Liver (tissue), 8 donors: ENCODE measurements at regions not wholly inside any gene's neighbourhood (a gene's known extent, or its start where the extent isn't known, plus 50 kb on each side); places are given as distances from the start of the nearest gene placed in this dataset.

ENCODE experiments used
- DNase-seq: peaks from one replicate; pipeline ENCODE4 v3.0.0-alpha.2; 2017; ENCODE audit warnings: low spot score
- H3K27ac ChIP-seq, 2 donors: one replicate each; pipeline ENCODE4 v1.7.0; 2013; ENCODE audit warnings: inconsistent platforms in 2 of 2, low read length in 2 of 2, control low read depth in 1 of 2, low read depth in 1 of 2, mild to moderate bottlenecking in 1 of 2
- H3K27me3 ChIP-seq, 4 donors: one replicate each; pipeline versions ENCODE4 v1.6.1 to v1.7.0; 2013; ENCODE audit warnings: low read length in 3 of 4, inconsistent platforms in 1 of 4, mild to moderate bottlenecking in 1 of 4, moderate library complexity in 1 of 4; ENCODE audit not compliant: control insufficient read depth in 4 of 4, insufficient read depth in 4 of 4
- H3K36me3 ChIP-seq, 4 donors: one replicate each; pipeline versions ENCODE4 v1.6.1 to v1.7.0; 2013; ENCODE audit warnings: low read length in 3 of 4, mild to moderate bottlenecking in 3 of 4, low read depth in 1 of 4, moderate library complexity in 1 of 4; ENCODE audit not compliant: control insufficient read depth in 4 of 4, insufficient read depth in 3 of 4
- H3K4me1 ChIP-seq, 4 donors: one replicate each; pipeline versions ENCODE4 v1.6.1 to v1.7.0; 2013; ENCODE audit warnings: low read length in 3 of 4, mild to moderate bottlenecking in 3 of 4, moderate library complexity in 1 of 4; ENCODE audit not compliant: control insufficient read depth in 4 of 4, insufficient read depth in 4 of 4
- H3K4me3 ChIP-seq, 3 donors: one replicate each; pipeline versions ENCODE4 v1.6.1 to v1.7.0; 2013; ENCODE audit warnings: low read length in 3 of 3, control low read depth in 1 of 3, low read depth in 1 of 3, mild to moderate bottlenecking in 1 of 3
- H3K9ac ChIP-seq, 2 donors: one replicate each; pipeline ENCODE4 v1.7.0; 2013; ENCODE audit warnings: low read length in 2 of 2, mild to moderate bottlenecking in 2 of 2, moderate library complexity in 2 of 2, control low read depth in 1 of 2, low read depth in 1 of 2
- H3K9me3 ChIP-seq, 4 donors: one replicate each; pipeline versions ENCODE4 v1.6.1 to v1.7.0; 2013; ENCODE audit warnings: low read length in 3 of 4; ENCODE audit not compliant: control insufficient read depth in 4 of 4
- CTCF ChIP-seq: fragments of 150-350 bp; IDR thresholded peaks from 2 replicates; pipeline ENCODE4 v1.5.1; 2017; ENCODE audit warnings: improper control_type of control experiment, low read depth, low read length; ENCODE audit not compliant: missing input control
- EGR1 ChIP-seq, 2 donors: IDR thresholded peaks; 2 replicates each; pipeline ENCODE4 v1.6.1; 2016 to 2018; ENCODE audit warnings: antibody characterized with exemption in 2 of 2, low read depth in 2 of 2
- FOXA1 ChIP-seq: IDR thresholded peaks from 2 replicates; pipeline ENCODE4 v1.6.1; 2016; ENCODE audit warnings: antibody characterized with exemption
- FOXA2 ChIP-seq: IDR thresholded peaks from 2 replicates; pipeline ENCODE4 v1.6.1; 2016; ENCODE audit warnings: antibody characterized with exemption
- HNF4A ChIP-seq, 2 donors: conservative IDR thresholded peaks; 2 replicates each; pipeline ENCODE4 v1.6.1; 2016; ENCODE audit warnings: antibody characterized with exemption in 2 of 2, mild to moderate bottlenecking in 2 of 2
- HNF4G ChIP-seq: IDR thresholded peaks from 2 replicates; pipeline ENCODE4 v1.6.1; 2016; ENCODE audit warnings: antibody characterized with exemption
- JUND ChIP-seq, 2 donors: IDR thresholded peaks; 2 replicates each; pipeline ENCODE4 v1.6.1; 2016; ENCODE audit warnings: antibody characterized with exemption in 2 of 2
- MAX ChIP-seq: IDR thresholded peaks from 2 replicates; pipeline ENCODE4 v1.6.1; 2016; ENCODE audit warnings: antibody characterized with exemption
- NR2F2 ChIP-seq: IDR thresholded peaks from 2 replicates; pipeline ENCODE4 v1.6.1; 2016; ENCODE audit warnings: antibody characterized with exemption
- RAD21 ChIP-seq, 2 donors: IDR thresholded peaks; 2 replicates each; pipeline ENCODE4 v1.6.1; 2016; ENCODE audit warnings: antibody characterized with exemption in 2 of 2, mild to moderate bottlenecking in 2 of 2
- RXRA ChIP-seq, 2 donors: IDR thresholded peaks; 2 replicates each; pipeline ENCODE4 v1.6.1; 2017 to 2018; ENCODE audit warnings: antibody characterized with exemption in 2 of 2, mild to moderate bottlenecking in 1 of 2
- SP1 ChIP-seq: IDR thresholded peaks from 2 replicates; pipeline ENCODE4 v1.6.1; 2018; ENCODE audit warnings: antibody characterized with exemption, mild to moderate bottlenecking
- TAF1 ChIP-seq: conservative IDR thresholded peaks from 2 replicates; pipeline ENCODE4 v1.6.1; 2016; ENCODE audit warnings: antibody characterized with exemption, mild to moderate bottlenecking
- YY1 ChIP-seq: IDR thresholded peaks from 2 replicates; pipeline ENCODE4 v1.6.1; 2016; ENCODE audit warnings: antibody characterized with exemption, mild to moderate bottlenecking
- WGBS: extraction: QIAGEN DNeasy Blood & Tissue Kit; methylation state at CpG from one replicate; pipeline ENCODE4 v1.1.7; 2013; 5-methylcytosine and 5-hydroxymethylcytosine counted together
- donor health status: healthy.
- donor health status: healthy.
- donor health status: healthy.
- donor health status: healthy.
- donor health status: healthy.

GRCh38 chr13:105329359-105329758 is 1206.1 kb downstream of the EFNB2 start:
- no peak for DNase-seq
- Histone ChIP-seq H3K27me3 (peaks cover 0 to 4% (median 0%) of the 10 kb centered on the region in 4 donors), H3K9me3 (peaks cover 0 to 5% (median 0%) of the 10 kb centered on the region in 4 donors), H3K4me1 (no peaks in the 10 kb centered on the region), H3K9ac (no peak overlapping the region), H3K4me3 (no peak overlapping the region), H3K36me3 (no peaks in the 10 kb centered on the region), H3K27ac (no peak overlapping the region)
- TF ChIP-seq MAX = no peak
- WGBS = 68% methylated on average over 2 of the region's 2 CpGs

- Histone ChIP-seq H3K4me1 (no peaks in the 10 kb centered on the region), H3K36me3 (no peaks in the 10 kb centered on the region), H3K27ac (no peak overlapping the region), H3K9me3 (peaks cover 0 to 5% (median 0%) of the 10 kb centered on the region in 4 donors), H3K27me3 (peaks cover 0 to 4% (median 0%) of the 10 kb centered on the region in 4 donors), H3K4me3 (no peak overlapping the region), H3K9ac (no peak overlapping the region)
- DNase-seq = no peak
- 42% methylated on average over 4 of the region's 4 CpGs for WGBS
- TF ChIP-seq RXRA (IDR thresholded peaks at IDR 0.05) (no peak), RAD21 (IDR thresholded peaks at IDR 0.05) (no peak), TAF1 (no peak), YY1 (no peak), FOXA2 (no peak), HNF4G (no peak), HNF4A (conservative IDR thresholded peaks at IDR 0.05) (no peak), FOXA1 (no peak), SP1 (no peak), CTCF (no peak)
Observed at GRCh38 chr13:105328212-105328611, 1207.2 kb downstream of the EFNB2 start.

- WGBS = 30% methylated on average over 3 of the region's 3 CpGs
- no peak overlapping the region for H3K9ac ChIP-seq
- H3K36me3 ChIP-seq = no peaks in the 10 kb centered on the region
- H3K9me3 ChIP-seq = peaks cover 0 to 8% (median 0%) of the 10 kb centered on the region in 4 donors
- H3K27me3 ChIP-seq = peaks cover 0 to 4% (median 0%) of the 10 kb centered on the region in 4 donors
- H3K4me1 ChIP-seq = no peaks in the 10 kb centered on the region
- TF ChIP-seq FOXA1 (no peak), NR2F2 (no peak), YY1 (no peak), HNF4G (no peak), TAF1 (no peak), JUND (IDR thresholded peaks at IDR 0.05) (no peak), RAD21 (IDR thresholded peaks at IDR 0.05) (no peak), EGR1 (IDR thresholded peaks at IDR 0.05; ENCODE audit: low read depth in 2 of 2) (no peak)
- H3K27ac ChIP-seq = no peak overlapping the region
- no peak overlapping the region for H3K4me3 ChIP-seq
- no peak for DNase-seq
Observed at GRCh38 chr13:105327581-105328126, 1207.8 kb downstream of the EFNB2 start.
